ENCODE measurements at regions not wholly inside any gene's neighbourhood (a gene's known extent, or its start where the extent isn't known, plus 50 kb on each side); places are given as distances from the start of the nearest gene placed in this dataset.

DNA sequence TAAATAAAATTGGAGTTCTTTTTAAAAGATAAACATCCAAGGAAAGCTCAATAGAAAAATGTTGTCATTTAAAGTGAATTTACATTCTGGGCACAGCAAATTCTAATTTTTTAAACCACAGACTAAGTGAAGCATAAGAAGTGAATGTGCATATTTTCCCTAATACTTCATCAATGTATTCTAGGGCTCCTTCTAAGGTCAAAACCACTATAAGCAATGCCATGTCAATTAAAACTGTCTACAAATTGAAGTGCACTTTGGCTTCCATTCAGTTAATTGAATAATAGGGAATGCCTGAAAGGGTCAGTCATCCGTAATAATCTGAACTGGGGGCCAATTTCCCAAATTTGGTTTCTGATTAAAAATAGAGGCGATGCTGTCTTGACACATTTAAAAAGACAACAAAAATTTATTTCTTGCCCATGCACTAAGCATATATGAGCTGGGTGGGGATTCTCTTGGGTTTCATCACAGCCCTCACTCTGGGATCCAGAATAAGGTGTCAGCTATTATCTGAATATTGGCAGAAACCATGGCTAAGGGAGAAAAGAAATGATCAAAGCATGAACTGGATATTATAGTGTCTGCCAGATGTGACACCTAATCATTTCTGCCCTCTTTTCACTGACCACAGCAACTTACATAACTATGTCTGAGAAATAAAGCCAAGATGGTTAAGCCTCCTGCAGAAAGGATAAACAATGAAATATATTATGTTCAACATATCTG is 660.6 kb upstream of the B3GALT2 start:
- Histone ChIP-seq H3K9me2 (ENCODE audit: insufficient read depth, low read length) (no peaks in the 10 kb centered on the region), H4K20me1 (ENCODE audit: insufficient read depth, low read length) (no peaks in the 10 kb centered on the region), H3K4me3 (ENCODE audit: low read depth, low read length, poor library complexity, severe bottlenecking) (no peak overlapping the region), H3K27ac (ENCODE audit: low read depth, low read length, poor library complexity, severe bottlenecking) (no peak overlapping the region), H3K4me2 (ENCODE audit: low read length) (no peak overlapping the region), H2AFZ (ENCODE audit: low read length) (no peak overlapping the region), H3K4me1 (ENCODE audit: insufficient read depth, low read length, poor library complexity, severe bottlenecking) (no peaks in the 10 kb centered on the region), H3K36me3 (ENCODE audit: insufficient read depth, low read length) (no peaks in the 10 kb centered on the region), H3K9me3 (ENCODE audit: low read length) (no peaks in the 10 kb centered on the region), H3K79me2 (ENCODE audit: insufficient read depth, low read depth, low read length) (no peaks in the 10 kb centered on the region)
- BruUV-seq (replicated peaks): no TSS peak
- TF ChIP-seq, protein P1, sequence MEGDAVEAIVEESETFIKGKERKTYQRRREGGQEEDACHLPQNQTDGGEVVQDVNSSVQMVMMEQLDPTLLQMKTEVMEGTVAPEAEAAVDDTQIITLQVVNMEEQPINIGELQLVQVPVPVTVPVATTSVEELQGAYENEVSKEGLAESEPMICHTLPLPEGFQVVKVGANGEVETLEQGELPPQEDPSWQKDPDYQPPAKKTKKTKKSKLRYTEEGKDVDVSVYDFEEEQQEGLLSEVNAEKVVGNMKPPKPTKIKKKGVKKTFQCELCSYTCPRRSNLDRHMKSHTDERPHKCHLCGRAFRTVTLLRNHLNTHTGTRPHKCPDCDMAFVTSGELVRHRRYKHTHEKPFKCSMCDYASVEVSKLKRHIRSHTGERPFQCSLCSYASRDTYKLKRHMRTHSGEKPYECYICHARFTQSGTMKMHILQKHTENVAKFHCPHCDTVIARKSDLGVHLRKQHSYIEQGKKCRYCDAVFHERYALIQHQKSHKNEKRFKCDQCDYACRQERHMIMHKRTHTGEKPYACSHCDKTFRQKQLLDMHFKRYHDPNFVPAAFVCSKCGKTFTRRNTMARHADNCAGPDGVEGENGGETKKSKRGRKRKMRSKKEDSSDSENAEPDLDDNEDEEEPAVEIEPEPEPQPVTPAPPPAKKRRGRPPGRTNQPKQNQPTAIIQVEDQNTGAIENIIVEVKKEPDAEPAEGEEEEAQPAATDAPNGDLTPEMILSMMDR (conservative IDR thresholded peaks at IDR 0.05; ENCODE audit: low read length): no peak
- ChIA-PET POLR2A (interaction anchor here (0.6 kb wide), 2 partner anchors 575 to 1839 kb away, joined by 3 read pairs; no protein-coding TSS in a partner anchor), CTCF (ENCODE audit: unreplicated experiment) (no interaction called here)
- no peak for DNase-seq (ENCODE audit: low spot score)
- intact Hi-C loops (cut with micrococcal nuclease; ENCODE audit: unreplicated experiment): no loop called here

DNA sequence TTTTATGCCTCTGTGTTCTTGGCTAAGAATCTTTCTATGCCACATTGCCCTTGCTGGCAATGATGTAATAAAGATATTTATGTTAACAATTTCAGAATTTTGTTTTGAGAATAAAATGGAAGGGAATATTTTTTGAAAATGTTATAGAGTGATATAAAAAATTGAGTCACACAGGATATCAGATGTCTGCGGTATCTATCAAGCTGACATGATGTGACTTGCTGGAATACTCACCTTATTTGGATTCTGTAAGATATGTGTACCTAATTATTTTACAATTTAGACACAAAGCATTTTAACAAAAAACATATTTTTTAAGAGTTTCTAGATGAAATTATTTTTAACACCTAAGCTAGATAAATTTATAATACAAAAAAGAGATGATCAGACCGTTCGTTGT is 660.0 kb upstream of the B3GALT2 start:
- no peak for DNase-seq (ENCODE audit: low spot score)
- no peak overlapping the region for H3K4me2 ChIP-seq (ENCODE audit: low read length)
- no peaks in the 10 kb centered on the region for H3K36me3 ChIP-seq (ENCODE audit: insufficient read depth, low read length)
- ChIA-PET CTCF (ENCODE audit: unreplicated experiment) (no interaction called here), POLR2A (interaction anchor here (0.6 kb wide), 1 partner anchor 1840 kb away, joined by 3 read pairs; no protein-coding TSS in a partner anchor)
- no peaks in the 10 kb centered on the region for H3K79me2 ChIP-seq (ENCODE audit: insufficient read depth, low read depth, low read length)
- intact Hi-C loops (cut with micrococcal nuclease; ENCODE audit: unreplicated experiment): no loop called here
- no peaks in the 10 kb centered on the region for H4K20me1 ChIP-seq (ENCODE audit: insufficient read depth, low read length)
- TF ChIP-seq, protein P1 (conservative IDR thresholded peaks at IDR 0.05; ENCODE audit: low read length): no peak
- no peak for TF ChIP-seq EZH2phosphoT487 (IDR thresholded peaks at IDR 0.05; ENCODE audit: borderline replicate concordance, low read depth, low read length)
- BruUV-seq (replicated peaks): no TSS peak
- H3K4me1 ChIP-seq (ENCODE audit: insufficient read depth, low read length, poor library complexity, severe bottlenecking): no peaks in the 10 kb centered on the region
- no peaks in the 10 kb centered on the region for H3K9me3 ChIP-seq (ENCODE audit: low read length)
- H3K9me2 ChIP-seq (ENCODE audit: insufficient read depth, low read length): no peaks in the 10 kb centered on the region
- H2AFZ ChIP-seq (ENCODE audit: low read length): no peak overlapping the region
- no peak overlapping the region for H3K4me3 ChIP-seq (ENCODE audit: low read depth, low read length, poor library complexity, severe bottlenecking)
- no peak overlapping the region for H3K27ac ChIP-seq (ENCODE audit: low read depth, low read length, poor library complexity, severe bottlenecking)

DNA sequence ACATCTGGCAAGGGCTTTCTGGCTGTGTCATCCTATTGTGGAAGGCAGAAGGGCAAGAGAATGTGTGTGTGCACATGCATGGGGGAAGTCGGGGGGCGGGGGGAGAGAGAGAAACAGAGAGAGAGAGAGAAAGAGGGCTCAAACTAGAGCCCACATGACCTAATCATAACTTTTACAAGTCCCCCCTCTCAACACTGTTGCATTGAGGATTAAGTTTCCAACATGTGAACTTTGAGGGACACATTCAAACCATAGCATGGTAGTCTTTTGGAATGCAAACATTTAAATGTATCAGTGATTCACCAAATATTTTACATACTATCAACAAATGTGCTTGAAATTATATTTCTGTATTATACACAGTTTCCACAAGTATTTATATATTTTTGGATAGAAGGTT is 655.4 kb upstream of the B3GALT2 start:
- Histone ChIP-seq H4K20me1 (ENCODE audit: insufficient read depth, low read length) (no peaks in the 10 kb centered on the region), H2AFZ (ENCODE audit: low read length) (no peak overlapping the region), H3K9me3 (ENCODE audit: low read length) (no peaks in the 10 kb centered on the region), H3K4me2 (ENCODE audit: low read length) (no peak overlapping the region), H3K4me1 (ENCODE audit: insufficient read depth, low read length, poor library complexity, severe bottlenecking) (no peaks in the 10 kb centered on the region), H3K9me2 (ENCODE audit: insufficient read depth, low read length) (no peaks in the 10 kb centered on the region), H3K27ac (ENCODE audit: low read depth, low read length, poor library complexity, severe bottlenecking) (no peak overlapping the region), H3K36me3 (ENCODE audit: insufficient read depth, low read length) (no peaks in the 10 kb centered on the region), H3K79me2 (ENCODE audit: insufficient read depth, low read depth, low read length) (no peaks in the 10 kb centered on the region), H3K4me3 (ENCODE audit: low read depth, low read length, poor library complexity, severe bottlenecking) (no peak overlapping the region)
- intact Hi-C loops (cut with micrococcal nuclease; ENCODE audit: unreplicated experiment): no loop called here
- TF ChIP-seq, protein P1 (conservative IDR thresholded peaks at IDR 0.05; ENCODE audit: low read length): no peak
- no peak for TF ChIP-seq EZH2phosphoT487 (IDR thresholded peaks at IDR 0.05; ENCODE audit: borderline replicate concordance, low read depth, low read length)
- ChIA-PET POLR2A (no interaction called here), CTCF (ENCODE audit: unreplicated experiment) (no interaction called here)
- BruUV-seq (replicated peaks): no TSS peak
- no peak for DNase-seq (ENCODE audit: low spot score)
